Erythroblast (primary cell): ENCODE measurements at regions not wholly inside any gene's neighbourhood (a gene's known extent, or its start where the extent isn't known, plus 50 kb on each side); places are given as distances from the start of the nearest gene placed in this dataset.

ENCODE experiments used
- DNase-seq, 2 experiments: peaks; one replicate each; lab custom pipeline; 2025; lab: John Stamatoyannopoulos, UW
- GATA1 ChIP-seq: IDR thresholded peaks from 2 replicates; pipeline ENCODE4 v1.6.1; 2011; ENCODE audit warnings: low read depth, mild to moderate bottlenecking, control low read depth, low read length, moderate library complexity
- POLR2A ChIP-seq: IDR thresholded peaks from 2 replicates; pipeline ENCODE4 v1.6.1; 2011; ENCODE audit warnings: mild to moderate bottlenecking, low read length

DNA sequence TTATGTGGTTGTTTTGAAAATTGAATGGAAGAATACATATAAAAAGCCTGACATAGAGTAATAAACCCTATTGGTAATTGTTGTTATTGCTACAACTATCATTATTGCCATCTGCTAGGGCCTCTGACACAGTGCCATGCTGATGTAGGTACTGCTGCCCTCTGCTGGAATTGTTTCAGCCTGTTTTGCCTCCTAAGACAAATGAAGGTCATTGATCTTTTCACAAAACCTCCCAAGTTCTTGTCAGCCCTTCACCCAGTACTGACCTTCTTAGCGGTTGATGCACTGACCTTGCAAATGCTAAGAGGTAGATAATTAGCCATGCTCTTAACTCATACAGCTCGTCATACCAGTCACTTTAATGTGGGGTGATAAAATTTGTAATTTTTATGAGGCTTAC lies 975.2 kb downstream of the SORCS1 start:
- peak; percentile 32 to 41 for DNase-seq
- TF ChIP-seq POLR2A (no peak), GATA1 (no peak)

DNA sequence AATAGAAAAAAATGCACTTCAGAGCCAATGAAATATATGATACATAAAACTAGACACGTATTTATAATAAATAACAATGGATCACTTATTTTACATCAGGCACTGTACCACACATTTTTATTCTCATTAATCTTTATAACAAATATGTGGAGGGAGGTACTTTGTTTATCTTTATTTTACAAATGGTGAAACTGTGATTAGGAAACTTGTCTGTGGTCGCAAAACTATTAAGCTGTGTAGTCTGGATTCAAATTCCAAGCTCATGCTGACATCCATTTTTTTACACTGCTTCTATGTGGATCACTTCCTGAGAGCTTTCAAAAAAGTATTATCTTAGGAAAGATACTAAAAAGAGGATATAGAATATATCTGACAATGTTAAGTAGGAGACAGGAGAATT lies 978.6 kb downstream of the SORCS1 start:
- TF ChIP-seq POLR2A (no peak), GATA1 (no peak)
- DNase-seq = no peak

DNA sequence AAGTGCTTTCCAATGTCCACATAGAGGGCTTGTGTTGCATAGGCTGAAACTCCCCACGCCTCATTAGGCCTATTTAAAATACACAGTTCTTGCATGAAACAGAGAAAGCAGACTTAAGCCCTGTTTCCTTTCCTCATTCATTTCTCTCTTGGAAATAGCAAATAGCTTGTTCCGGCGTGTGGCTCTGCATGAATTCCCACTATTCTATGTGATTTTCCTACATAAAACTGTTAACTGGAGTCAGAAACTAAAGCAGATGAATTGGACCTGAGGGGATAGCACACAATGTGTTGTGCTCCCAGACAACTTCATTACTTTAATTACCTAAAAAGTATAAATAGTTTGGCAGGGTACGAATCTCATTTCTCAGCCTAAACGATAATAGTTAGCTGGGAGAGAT lies 981.5 kb downstream of the SORCS1 start:
- no peak for TF ChIP-seq POLR2A
- no peak for TF ChIP-seq GATA1

DNA sequence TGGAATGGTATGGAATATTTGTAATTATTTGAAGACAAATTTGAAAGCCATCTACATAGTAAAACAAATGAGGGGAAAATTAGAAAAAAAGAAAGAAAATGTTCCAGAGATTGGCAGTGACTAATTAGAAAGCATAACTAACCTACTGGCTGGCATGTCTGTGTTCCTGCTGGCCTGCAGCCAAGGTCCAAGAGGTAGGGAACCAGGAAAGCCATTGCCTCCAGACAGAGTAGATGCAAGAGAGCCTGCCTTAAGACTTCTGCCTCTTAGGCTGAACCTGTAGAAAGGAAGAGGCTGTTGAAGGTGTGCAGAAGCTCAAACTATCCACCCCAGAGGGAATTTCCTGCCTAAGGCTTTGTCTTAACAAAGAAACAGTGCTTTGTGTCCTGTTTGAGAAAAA lies 982.0 kb downstream of the SORCS1 start:
- DNase-seq = no peak
- no peak for TF ChIP-seq GATA1
- no peak for TF ChIP-seq POLR2A

More for the DNA sequence above, 981.5 kb downstream of the SORCS1 start:
- DNase-seq = no peak

DNA sequence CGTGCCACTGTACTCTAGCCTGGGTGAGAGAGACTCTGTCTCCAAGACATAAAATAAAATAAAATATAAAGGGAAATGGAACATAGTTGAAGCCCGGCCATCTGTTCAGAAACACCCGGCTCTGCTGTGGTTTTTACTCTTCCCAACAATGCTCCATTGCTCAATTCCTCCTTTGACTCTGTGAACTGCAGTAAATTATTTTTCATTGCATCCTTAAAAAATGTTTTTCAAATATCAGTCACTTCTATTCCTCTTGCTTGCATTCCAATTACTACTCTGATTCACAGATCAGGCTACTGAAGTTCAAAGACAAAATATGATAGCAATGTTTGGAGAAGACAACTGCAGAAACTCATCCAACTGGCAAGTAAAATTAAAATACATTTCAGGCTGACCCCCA lies 983.0 kb downstream of the SORCS1 start:
- no peak for DNase-seq
- TF ChIP-seq GATA1 (no peak), POLR2A (no peak)

DNA sequence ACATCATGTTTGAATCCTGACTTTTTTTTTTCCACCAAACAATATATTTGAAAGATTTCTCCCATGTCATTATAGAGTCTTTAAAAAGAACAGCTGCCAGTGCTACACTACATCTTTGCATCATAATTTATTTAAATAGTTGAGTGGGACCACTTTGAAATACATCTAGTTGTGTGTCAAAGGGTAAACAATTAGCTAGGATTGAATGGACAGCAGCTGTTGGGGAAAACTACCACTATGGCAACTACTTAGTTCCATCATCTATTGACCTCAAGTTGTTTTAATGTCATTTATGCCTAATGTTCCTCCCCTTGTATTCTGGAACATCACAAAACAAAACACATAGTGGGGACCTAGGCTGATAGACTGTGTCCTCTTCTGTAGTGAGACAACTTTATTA lies 985.1 kb downstream of the SORCS1 start:
- TF ChIP-seq GATA1 (no peak), POLR2A (no peak)
- no peak for DNase-seq

DNA sequence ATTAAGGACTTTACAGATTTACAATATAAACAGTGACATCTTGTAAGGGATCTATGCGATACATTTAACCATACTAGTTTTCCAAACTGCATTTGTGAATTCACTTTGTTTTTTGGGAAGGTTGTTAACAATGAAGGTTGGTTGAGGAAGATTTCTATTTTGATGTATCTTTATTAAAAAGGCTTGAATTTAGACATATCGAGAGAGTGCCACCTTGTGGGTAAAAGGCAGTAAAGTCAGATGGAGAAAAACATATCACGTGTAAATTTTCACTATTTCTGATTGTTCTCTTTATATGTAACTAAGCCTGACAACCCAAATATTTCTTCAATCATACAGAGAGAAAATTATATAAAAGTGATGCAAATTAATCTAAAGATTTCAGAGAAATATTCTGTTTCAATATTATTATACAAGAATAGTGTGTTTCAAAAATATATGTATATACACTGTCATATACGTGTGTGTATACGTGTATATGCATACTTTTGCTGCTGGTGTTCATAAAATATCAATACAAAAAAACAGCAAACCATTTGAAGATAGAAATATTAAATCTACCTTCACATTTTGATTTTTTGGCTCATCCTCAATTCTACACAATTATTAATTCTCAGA lies 988.6 kb downstream of the SORCS1 start:
- peak in 1 of 2 experiments; percentile 7 for DNase-seq
- TF ChIP-seq GATA1 = no peak

DNA sequence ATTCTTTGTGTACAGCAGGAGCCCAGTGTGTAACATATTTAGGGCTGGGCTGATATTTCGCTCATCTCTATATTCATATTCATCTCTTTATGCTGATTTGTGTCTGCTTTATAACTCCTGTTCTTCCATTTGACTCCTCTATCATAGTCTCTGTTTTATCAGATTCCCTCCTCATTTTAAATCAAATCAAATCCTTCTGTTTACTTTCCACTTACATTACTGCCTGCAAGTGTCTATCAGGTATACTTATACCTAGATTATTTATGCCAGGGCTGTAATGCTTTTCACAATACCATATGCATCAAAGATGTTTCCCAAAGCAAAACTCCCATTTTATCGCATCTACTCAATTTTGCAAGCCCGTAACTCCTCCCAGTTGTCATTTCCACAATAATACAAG lies 990.7 kb downstream of the SORCS1 start:
- DNase-seq = no peak
- TF ChIP-seq POLR2A = no peak
- TF ChIP-seq GATA1 = no peak

DNA sequence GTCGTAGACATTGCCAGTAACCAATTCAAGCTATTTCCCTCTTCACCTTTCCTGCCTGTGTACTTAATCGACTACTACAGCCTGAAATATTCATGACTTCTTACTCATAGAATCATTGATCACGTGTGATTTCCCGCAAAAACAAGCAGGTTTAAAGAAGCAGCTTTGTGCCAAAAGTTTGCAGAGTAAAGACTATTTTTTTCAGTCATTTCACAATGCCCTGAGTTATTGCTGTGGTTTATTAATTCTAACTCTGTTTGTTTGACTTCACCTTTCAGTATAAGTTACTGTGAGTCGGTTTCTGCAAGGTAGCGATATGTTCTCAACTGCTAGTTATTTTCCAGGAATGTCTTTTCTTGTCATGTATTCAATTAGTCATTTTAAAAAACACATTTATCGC lies 995.3 kb downstream of the SORCS1 start:
- DNase-seq = no peak

DNA sequence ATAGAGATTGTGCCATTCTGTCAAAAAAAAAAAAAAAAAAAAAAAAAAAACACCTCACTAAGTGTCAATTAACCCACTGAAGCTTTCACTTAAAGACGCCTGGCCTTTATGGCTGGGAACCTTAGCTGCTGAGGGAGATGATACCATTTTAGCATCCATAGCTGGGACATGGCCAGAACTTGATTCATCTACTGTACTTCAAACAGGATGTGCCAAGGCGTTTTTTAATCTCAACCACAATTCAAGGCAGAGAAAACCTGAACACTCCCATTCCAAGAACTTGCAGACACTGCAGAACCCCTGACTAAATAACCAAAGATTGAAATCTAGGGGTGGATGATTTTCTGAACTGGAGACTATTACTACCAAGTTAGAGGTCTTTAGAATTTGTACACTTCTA lies 996.6 kb downstream of the SORCS1 start:
- TF ChIP-seq POLR2A (no peak), GATA1 (no peak)
- no peak for DNase-seq

More for the DNA sequence above, 995.3 kb downstream of the SORCS1 start:
- no peak for TF ChIP-seq GATA1
- no peak for TF ChIP-seq POLR2A

DNA sequence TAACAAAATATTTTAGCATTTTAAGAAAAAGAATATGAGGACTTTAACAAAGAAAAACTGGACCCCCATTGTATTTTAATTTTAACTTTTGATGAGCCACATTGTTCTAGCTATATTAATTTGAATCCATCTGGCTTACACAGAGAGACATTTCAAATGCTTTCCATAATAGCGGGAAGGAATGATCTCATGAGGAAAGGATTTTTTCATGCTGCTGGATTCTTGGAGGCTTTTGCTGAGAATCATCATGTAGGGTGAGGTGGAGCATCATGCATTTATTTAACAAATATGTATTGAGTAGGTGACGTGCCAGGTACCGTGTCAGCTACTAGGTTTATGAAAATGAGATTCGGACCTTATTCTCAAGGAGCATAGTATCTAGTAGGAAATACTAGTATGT lies 1006.3 kb downstream of the SORCS1 start:
- TF ChIP-seq GATA1 = no peak
- TF ChIP-seq POLR2A = no peak
- no peak for DNase-seq

DNA sequence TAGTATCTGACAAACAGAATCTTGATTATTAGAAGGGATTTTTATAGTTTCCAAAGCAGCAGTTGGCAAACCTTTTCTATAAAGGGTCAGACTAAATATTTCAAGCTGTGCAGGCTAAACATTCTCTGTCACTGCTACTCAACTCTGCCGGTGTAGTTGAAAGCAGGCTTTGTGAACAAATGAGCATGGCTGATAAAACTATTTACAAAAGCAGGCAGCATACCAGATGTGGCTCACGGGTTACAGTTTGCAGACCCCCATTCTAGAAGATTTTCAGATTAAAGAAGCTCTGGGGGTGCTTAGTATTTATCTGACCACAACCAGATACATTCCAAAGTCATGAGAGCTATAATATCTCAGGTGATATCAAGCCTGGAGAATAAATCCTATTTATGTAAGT lies 1017.5 kb downstream of the SORCS1 start:
- no peak for DNase-seq
- TF ChIP-seq POLR2A (no peak), GATA1 (no peak)

DNA sequence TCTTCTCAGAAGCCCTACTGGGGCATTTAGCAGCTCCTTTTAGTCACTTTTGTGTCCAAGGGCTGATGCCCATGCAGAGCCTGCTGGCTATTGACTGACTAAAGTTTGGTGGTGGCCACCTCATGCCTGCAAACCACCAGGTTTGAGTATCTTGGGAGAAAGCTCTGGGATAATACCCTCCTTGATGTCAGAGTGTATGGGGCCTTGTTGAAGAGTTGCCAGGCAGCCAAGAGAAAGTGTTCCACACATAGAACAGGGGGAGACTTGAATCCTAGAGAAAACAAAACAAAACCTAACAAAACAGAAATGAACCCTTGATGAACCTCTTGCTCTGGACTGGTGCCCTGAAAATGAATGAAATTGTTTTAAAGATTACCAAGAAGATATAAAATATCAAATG lies 1024.6 kb downstream of the SORCS1 start:
- DNase-seq = no peak
- TF ChIP-seq POLR2A = no peak
- no peak for TF ChIP-seq GATA1

DNA sequence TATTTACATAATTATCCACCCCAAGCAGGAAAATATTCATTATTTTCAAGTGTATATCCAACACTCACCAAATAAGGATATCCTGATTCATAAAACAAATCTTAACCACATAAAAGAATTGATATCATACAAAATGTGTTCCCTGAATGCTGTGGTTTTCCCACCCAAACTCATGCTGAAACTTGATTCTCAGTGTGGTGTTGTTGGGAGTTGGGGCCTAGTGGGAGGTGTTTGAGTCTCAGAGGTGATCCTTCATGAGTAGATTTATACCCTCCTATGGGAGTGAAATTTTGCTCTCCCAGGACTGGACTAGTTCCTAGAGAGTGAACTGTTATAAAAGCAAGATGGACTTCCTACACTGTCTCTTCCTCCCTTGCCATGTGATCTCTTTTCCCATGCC lies 1028.3 kb downstream of the SORCS1 start:
- TF ChIP-seq POLR2A = no peak
- TF ChIP-seq GATA1 = no peak

DNA sequence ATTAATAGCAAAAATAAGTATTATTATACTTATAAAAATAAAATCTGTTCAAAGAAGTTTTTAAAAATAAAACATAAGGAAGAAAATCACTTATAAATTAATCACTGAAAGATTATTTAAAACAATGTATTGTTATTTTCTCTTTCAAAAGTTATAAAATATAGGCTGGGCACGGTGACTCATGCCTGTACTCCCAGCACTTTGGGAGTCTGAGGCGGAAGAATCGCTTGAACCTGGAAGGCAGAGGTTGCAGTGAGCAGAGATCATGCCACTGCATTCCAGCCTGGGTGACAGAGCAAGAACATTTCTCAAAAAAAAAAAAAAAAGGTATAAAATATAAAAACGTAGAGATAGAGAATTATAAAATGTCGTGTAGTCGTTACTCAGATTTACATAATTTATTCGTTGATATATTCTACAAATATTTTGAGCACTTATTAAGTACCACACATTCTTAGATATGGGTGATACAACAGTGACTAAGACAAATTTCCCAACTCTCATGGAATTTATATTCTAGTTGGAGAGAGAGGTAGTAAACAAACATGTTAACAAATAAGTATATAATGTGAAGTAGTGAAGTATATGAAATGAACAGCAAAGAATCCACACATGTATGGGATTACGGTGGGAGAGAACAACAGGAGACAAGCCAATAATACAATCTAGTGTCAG lies 1030.0 kb downstream of the SORCS1 start:
- no peak for DNase-seq
- TF ChIP-seq POLR2A (no peak), GATA1 (no peak)

More for the DNA sequence above, 1028.3 kb downstream of the SORCS1 start:
- DNase-seq = no peak
